ENCODE measurements at regions not wholly inside any gene's neighbourhood (a gene's known extent, or its start where the extent isn't known, plus 50 kb on each side); places are given as distances from the start of the nearest gene placed in this dataset.
"Not testable (repeated sequence)": the region's sequence is repeated elsewhere in the genome, so short reads cannot be mapped to it uniquely, and the experiment has no call there.

GRCh38 chr3:61483997-61484396 lies 77.4 kb upstream of the PTPRG start:
- Histone ChIP-seq H3K9ac (ENCODE audit: insufficient read length, low read depth) (no peak overlapping the region), H3K9me3 (ENCODE audit: insufficient read depth, low read length) (no peaks in the 10 kb centered on the region), H3K4me1 (ENCODE audit: insufficient read depth, insufficient read length) (no peaks in the 10 kb centered on the region)

GRCh38 chr3:61493339-61493738 lies 68.0 kb upstream of the PTPRG start:
- Histone ChIP-seq H3K9me3 (ENCODE audit: insufficient read depth, low read length) (no peaks in the 10 kb centered on the region), H3K9ac (ENCODE audit: insufficient read length, low read depth) (no peak overlapping the region), H3K4me1 (ENCODE audit: insufficient read depth, insufficient read length) (no peaks in the 10 kb centered on the region), H3K36me3 (ENCODE audit: insufficient read depth, insufficient read length, low read length) (no peaks in the 10 kb centered on the region), H3K4me3 (ENCODE audit: insufficient read length, low read depth) (no peak overlapping the region), H3K27me3 (ENCODE audit: insufficient read depth, insufficient read length) (no peaks in the 10 kb centered on the region)
- TF ChIP-seq YY1 (IDR thresholded peaks at IDR 0.05; ENCODE audit: insufficient read depth, insufficient read length), result no peak
- TF ChIP-seq SUZ12 (IDR thresholded peaks at IDR 0.05; ENCODE audit: extremely low read depth, insufficient read depth, insufficient read length), result no peak
- no peak for TF ChIP-seq ZNF274 (IDR thresholded peaks at IDR 0.05; ENCODE audit: low read depth, low read length)
- no peak for DNase-seq (ENCODE audit: low read depth, low spot score)

More at GRCh38 chr3:61483997-61484396, 77.4 kb upstream of the PTPRG start:
- H3K27me3 ChIP-seq (ENCODE audit: insufficient read depth, insufficient read length), result no peaks in the 10 kb centered on the region
- DNase-seq (ENCODE audit: low read depth, low spot score), result no peak
- TF ChIP-seq ZNF274 (IDR thresholded peaks at IDR 0.05; ENCODE audit: low read depth, low read length), result no peak
- TF ChIP-seq YY1 (IDR thresholded peaks at IDR 0.05; ENCODE audit: insufficient read depth, insufficient read length), result no peak
- TF ChIP-seq SUZ12 (IDR thresholded peaks at IDR 0.05; ENCODE audit: extremely low read depth, insufficient read depth, insufficient read length), result no peak
- H3K36me3 ChIP-seq (ENCODE audit: insufficient read depth, insufficient read length, low read length), result no peaks in the 10 kb centered on the region
- no peak overlapping the region for H3K4me3 ChIP-seq (ENCODE audit: insufficient read length, low read depth)

GRCh38 chr3:61494309-61494708 lies 67.1 kb upstream of the PTPRG start:
- not testable (repeated sequence) for H3K9me3 ChIP-seq (ENCODE audit: insufficient read depth, low read length); H3K27me3 ChIP-seq (ENCODE audit: insufficient read depth, insufficient read length); DNase-seq (ENCODE audit: low read depth, low spot score); H3K4me1 ChIP-seq (ENCODE audit: insufficient read depth, insufficient read length); H3K36me3 ChIP-seq (ENCODE audit: insufficient read depth, insufficient read length, low read length); H3K4me3 ChIP-seq (ENCODE audit: insufficient read length, low read depth); H3K9ac ChIP-seq (ENCODE audit: insufficient read length, low read depth)

- Histone ChIP-seq H3K9ac (ENCODE audit: insufficient read length, low read depth) (no peak overlapping the region), H3K36me3 (ENCODE audit: insufficient read depth, insufficient read length, low read length) (no peaks in the 10 kb centered on the region), H3K9me3 (ENCODE audit: insufficient read depth, low read length) (no peaks in the 10 kb centered on the region), H3K27me3 (ENCODE audit: insufficient read depth, insufficient read length) (no peaks in the 10 kb centered on the region), H3K4me1 (ENCODE audit: insufficient read depth, insufficient read length) (no peaks in the 10 kb centered on the region), H3K4me3 (ENCODE audit: insufficient read length, low read depth) (no peak overlapping the region)
- TF ChIP-seq ZNF274 (IDR thresholded peaks at IDR 0.05; ENCODE audit: low read depth, low read length), result no peak
- TF ChIP-seq YY1 (IDR thresholded peaks at IDR 0.05; ENCODE audit: insufficient read depth, insufficient read length), result no peak
- no peak for TF ChIP-seq SUZ12 (IDR thresholded peaks at IDR 0.05; ENCODE audit: extremely low read depth, insufficient read depth, insufficient read length)
- DNase-seq (ENCODE audit: low read depth, low spot score), result no peak
These were observed 63.9 kb upstream of the PTPRG start for GRCh38 chr3:61497463-61497862.

GRCh38 chr3:61505197-61505596 lies 56.2 kb upstream of the PTPRG start:
- Histone ChIP-seq H3K9ac (ENCODE audit: insufficient read length, low read depth) (no peak overlapping the region), H3K27me3 (ENCODE audit: insufficient read depth, insufficient read length) (no peaks in the 10 kb centered on the region), H3K9me3 (ENCODE audit: insufficient read depth, low read length) (no peaks in the 10 kb centered on the region), H3K36me3 (ENCODE audit: insufficient read depth, insufficient read length, low read length) (no peaks in the 10 kb centered on the region), H3K4me3 (ENCODE audit: insufficient read length, low read depth) (no peak overlapping the region), H3K4me1 (ENCODE audit: insufficient read depth, insufficient read length) (no peaks in the 10 kb centered on the region)
- TF ChIP-seq ZNF274 (IDR thresholded peaks at IDR 0.05; ENCODE audit: low read depth, low read length), result no peak
- no peak for TF ChIP-seq SUZ12 (IDR thresholded peaks at IDR 0.05; ENCODE audit: extremely low read depth, insufficient read depth, insufficient read length)
- no peak for TF ChIP-seq YY1 (IDR thresholded peaks at IDR 0.05; ENCODE audit: insufficient read depth, insufficient read length)
- no peak for DNase-seq (ENCODE audit: low read depth, low spot score)

- no peak overlapping the region for H3K9ac ChIP-seq (ENCODE audit: insufficient read length, low read depth)
- H3K36me3 ChIP-seq (ENCODE audit: insufficient read depth, insufficient read length, low read length), result no peaks in the 10 kb centered on the region
- H3K9me3 ChIP-seq (ENCODE audit: insufficient read depth, low read length), result no peaks in the 10 kb centered on the region
- DNase-seq (ENCODE audit: low read depth, low spot score), result no peak
- H3K4me3 ChIP-seq (ENCODE audit: insufficient read length, low read depth), result no peak overlapping the region
- no peaks in the 10 kb centered on the region for H3K27me3 ChIP-seq (ENCODE audit: insufficient read depth, insufficient read length)
- no peaks in the 10 kb centered on the region for H3K4me1 ChIP-seq (ENCODE audit: insufficient read depth, insufficient read length)
- TF ChIP-seq SUZ12 (IDR thresholded peaks at IDR 0.05; ENCODE audit: extremely low read depth, insufficient read depth, insufficient read length) (no peak), ZNF274 (IDR thresholded peaks at IDR 0.05; ENCODE audit: low read depth, low read length) (no peak), YY1 (IDR thresholded peaks at IDR 0.05; ENCODE audit: insufficient read depth, insufficient read length) (no peak)
These were observed 53.4 kb upstream of the PTPRG start for GRCh38 chr3:61507946-61508345.
